Frontal cortex (tissue), 3 donors: ENCODE measurements at regions not wholly inside any gene's neighbourhood (a gene's known extent, or its start where the extent isn't known, plus 50 kb on each side); places are given as distances from the start of the nearest gene placed in this dataset.
"Not testable (repeated sequence)": the region's sequence is repeated elsewhere in the genome, so short reads cannot be mapped to it uniquely, and the experiment has no call there.

Source experiments
- DNase-seq, 2 donors: peaks; one replicate each; pipeline ENCODE4 v3.0.0; 2012; ENCODE audit warnings: low spot score in 2 of 2
- FAIRE-seq: peaks from 2 replicates; lab custom pipeline; 2012; peaks lifted over from hg19 to GRCh38; lab: Jason Lieb, UNC
- donor health status: control.
- donor health status: control.
- donor health status: control.

DNA sequence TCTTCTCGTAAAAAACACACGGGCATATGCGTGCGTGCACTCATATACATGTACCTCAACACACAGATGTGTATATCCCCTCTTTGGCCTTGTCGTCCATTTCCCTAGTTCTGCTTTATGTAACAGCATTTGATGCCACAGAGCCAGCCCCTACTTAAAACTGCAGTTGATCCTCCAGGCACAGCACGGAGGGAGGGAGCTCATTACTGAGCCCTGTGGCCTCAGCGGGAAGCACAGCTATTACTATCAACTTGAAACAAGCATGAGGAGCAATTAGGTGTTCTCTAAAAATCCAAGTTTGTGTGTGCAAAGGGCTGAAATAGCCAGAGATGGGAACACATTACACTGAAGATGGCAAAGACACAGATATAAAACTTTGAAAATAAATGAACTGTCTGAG is 580.9 kb downstream of the GLRX3 start:
- FAIRE-seq, result no peak
- no peak for DNase-seq

GRCh38 chr10:130718744-130719447 is 582.7 kb downstream of the GLRX3 start:
- FAIRE-seq, DNase-seq: not testable (repeated sequence)

- FAIRE-seq, result no peak
- DNase-seq, result no peak
Measured at GRCh38 chr10:130719448-130719752, 583.2 kb downstream of the GLRX3 start.

- DNase-seq (no peak), FAIRE-seq (no peak)
Measured at GRCh38 chr10:130720235-130720634, 584.0 kb downstream of the GLRX3 start.

DNA sequence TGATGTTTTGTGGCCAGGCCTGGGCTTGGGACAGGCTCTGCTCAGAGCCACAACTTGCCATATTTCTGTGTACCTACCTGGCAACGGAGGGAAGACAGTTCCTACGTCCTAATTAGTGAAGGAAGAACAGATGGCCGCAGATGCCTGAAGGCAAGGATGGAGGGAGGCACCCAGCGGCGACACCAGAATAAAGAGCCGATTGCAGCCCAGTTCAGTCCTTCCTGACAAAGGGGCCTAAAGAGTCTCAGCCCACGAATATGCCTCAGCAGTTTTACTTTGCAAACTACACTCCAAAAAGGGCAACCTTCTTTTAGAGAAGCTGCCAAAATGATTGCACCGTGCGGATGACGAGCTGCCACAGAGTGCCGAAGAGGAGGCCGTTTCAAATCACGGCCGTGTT is 585.8 kb downstream of the GLRX3 start:
- no peak for DNase-seq

DNA sequence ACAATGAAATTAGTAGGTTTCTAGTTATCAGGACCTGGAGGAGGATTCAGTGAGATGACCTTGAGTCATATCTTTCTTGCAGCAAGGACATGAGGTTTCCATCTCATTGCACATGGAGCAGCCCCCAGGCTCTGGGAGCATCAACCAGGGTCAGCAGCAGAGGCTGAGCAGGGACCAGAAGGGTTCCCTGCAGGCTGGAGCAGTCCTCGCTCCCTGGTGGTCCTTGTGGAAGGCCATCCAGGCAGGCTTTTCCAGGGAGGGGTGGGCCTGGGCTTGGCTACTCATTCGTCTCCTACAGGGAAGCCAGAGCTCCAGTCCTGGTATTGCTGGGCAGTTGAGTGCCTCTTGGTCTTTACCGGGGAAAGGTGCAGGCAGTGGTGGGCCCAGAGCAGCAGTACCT is 587.5 kb downstream of the GLRX3 start:
- no peak for FAIRE-seq
- no peak for DNase-seq

More for the DNA sequence above, 585.8 kb downstream of the GLRX3 start:
- no peak for FAIRE-seq

DNA sequence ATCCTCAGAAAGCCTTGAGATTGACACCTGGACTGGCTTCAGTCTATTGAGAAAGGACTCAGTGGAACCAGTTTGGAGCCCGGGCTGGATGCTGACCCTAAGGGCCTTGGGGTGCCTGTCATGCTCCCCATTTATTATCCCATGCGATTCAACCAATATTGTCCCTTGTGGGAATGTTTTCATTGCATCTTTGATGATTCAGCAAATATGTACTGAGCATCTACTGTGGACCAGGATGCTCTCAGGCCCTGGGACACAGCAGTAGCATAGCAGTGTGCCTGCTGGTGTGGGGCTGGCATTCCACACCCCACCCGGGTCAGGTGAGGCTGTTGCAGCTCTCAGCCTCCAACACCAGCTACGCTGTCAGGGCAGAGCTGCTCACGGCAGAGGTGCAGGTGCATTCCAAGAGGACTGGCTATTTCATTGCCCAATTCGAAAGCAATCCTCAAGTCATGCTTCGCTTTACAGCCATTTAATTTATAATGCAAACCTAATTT is 586.0 kb downstream of the TCERG1L start:
- FAIRE-seq (no peak), DNase-seq (no peak)

DNA sequence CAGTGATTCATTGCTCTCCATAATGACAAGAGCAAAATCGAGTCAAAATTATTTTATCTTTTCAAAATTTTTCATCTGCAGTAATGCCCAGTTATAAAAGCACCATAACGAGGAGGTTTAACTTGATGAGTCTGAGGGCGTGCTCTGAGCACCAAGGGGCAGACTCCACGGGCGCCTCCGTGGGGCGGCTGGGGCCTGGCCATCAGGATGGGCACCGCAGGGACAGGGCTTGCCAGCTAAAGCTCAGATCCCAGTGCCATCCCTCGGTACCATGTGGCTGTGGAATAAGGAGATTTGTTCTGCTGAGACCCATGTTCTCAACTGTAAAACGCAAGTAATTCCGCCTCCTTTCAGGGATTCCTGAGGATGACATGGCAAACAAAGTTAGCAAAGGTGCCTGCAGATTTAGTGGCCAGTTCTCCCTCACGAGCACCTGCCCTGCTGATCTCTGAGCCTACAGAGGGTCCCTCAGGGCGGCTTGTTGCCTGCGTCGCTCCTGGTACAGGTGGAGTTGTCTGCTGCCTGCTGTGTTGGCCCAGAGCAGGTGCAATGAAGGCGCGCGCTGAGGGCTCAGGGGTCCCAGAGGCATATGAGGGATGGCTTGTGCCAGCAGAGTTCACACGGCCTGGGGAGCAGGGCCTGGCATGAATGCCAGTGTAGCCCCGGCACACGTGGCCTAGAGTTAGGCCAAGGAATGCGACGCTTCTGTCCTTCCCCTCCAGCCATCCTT is 584.4 kb downstream of the TCERG1L start:
- FAIRE-seq, result no peak
- no peak for DNase-seq

DNA sequence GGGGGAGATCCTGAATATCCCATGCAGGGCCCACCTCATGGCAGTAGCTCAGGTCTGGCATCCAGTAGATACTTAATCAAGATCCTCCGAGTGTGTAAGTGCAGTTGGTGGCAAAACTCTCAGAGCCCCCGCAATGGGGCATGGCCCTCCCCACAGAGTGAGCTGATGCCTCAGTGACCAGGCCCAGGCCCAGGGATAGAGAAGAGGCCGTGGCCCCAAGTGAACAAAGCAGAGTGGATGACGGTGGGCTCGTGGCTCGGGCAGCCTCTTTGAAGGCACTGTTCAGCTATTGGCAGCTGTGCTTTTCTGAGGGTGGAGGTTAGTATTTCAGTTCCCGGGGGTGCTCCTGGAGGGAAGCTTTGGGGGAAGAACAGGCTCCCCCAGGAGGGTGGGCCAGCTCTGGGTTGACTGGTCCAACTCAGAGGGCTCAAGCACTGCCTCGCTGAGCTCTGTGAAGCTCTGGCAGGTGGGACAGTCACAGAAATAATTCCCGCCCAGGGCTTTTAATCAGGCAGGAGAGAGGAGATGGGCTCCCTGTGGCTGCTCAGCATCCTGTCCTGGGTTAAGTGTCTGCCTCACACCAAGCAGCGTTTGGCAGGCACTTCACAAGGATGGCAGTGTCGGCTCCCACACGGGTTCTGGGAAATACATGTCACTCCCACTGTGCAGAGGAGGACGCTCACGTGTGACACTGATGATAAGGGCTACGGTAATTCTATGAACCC is 583.6 kb downstream of the TCERG1L start:
- FAIRE-seq (no peak), DNase-seq (no peak)

- FAIRE-seq (no peak), DNase-seq (no peak)
Measured at GRCh38 chr10:130728531-130729215, 582.8 kb downstream of the TCERG1L start.

DNA sequence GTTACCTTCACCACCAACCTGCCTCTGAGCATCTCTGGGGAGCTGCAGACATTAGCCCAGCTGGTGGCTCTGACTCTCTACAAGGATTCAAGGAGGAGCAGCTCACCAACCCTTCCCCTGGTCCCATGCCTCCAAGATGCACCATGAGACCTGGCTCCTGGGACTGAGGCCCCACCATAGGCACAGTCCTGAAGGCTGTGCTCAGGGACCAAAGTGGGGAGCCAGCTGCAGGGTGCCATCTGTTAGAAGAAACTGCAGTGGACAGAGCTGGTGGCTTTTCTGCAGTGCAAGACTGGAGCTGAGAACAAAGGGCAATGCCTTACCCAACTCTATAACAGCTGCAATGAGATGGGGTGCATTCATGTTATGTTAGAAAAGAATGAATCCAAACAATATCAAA is 581.6 kb downstream of the TCERG1L start:
- FAIRE-seq (no peak), DNase-seq (no peak)

GRCh38 chr10:130737186-130737585 is 574.3 kb downstream of the TCERG1L start:
- no peak for FAIRE-seq
- no peak for DNase-seq

- DNase-seq, result no peak
- FAIRE-seq, result no peak
Measured at GRCh38 chr10:130737621-130738020, 573.9 kb downstream of the TCERG1L start.

DNA sequence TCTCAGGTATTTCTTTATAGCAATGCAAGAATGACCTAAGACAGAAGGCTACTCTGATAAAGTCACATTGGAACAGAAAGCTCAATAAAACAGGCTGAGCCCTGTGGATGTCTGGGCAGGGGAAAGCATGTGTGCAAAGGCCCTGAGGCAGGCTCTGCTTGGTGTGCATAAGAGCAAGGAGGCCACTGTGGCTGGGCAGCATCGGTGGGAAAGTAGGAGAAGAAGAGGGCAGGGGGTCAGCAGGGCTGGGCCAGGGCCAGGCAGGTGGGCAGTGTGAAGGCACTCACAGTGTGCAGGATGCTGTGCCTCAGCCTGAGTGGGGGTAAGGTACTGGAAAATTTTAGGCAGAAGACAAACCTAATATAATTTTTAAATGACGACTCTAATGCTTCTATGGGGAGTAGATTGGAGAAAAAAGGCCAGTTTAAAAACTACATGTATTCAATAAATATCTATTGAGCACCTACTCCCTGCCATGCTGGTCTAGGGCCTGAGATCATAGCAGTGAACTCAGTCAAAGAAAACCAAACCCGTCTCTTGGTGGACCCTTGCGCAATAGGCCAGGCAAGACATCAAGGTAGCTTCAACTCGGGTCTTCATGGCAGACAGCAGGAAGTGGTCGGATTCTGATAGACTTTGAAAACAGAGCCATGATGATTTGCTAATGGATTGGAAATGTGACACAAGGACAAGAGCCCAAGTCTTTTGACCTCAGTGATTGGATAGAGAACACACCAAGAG is 572.3 kb downstream of the TCERG1L start:
- no peak for FAIRE-seq
- DNase-seq, result no peak

DNA sequence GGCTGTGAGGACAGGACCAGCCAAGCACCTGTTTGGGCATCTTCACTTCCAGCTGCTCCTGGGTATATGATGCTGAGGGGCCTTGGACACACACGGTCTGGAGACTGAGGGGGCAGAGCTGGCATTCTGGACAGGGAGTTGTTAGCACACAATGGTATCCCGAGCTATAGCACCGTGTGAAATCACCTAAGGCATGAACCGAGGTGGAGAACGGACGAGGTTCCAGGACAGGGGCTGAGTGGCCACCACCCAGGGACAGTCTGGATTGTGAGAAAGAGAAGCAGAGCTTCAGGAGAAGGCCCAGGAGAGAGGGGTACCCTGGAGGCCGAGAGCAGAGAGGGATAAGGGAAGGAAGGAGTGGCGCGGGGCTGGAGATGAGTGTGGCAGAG is 571.8 kb downstream of the TCERG1L start:
- no peak for FAIRE-seq
- DNase-seq, result no peak

DNA sequence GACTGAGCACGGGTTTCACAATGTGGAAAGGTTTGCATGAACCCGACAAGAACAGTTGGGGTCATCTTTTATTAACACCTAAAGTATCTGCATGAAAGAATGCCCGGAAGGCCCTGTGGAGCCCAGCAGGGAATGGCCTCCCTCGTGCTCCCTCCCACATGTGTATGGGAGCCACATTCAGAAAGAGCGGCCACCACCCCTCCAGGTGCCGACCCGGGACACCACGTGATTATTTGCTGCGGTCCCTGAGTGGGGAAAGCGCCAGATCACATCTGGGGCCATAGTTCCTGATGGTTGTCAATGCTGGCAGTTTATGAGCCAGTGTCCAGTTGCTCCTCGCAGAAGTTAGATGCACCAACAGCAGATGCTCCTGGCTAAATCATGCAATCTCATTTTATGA is 571.4 kb downstream of the TCERG1L start:
- FAIRE-seq, result no peak
- no peak for DNase-seq

- FAIRE-seq (no peak), DNase-seq (peak in 1 of 2 donors; percentile 39)
Measured at GRCh38 chr10:130740915-130741750, 570.4 kb downstream of the TCERG1L start.

DNA sequence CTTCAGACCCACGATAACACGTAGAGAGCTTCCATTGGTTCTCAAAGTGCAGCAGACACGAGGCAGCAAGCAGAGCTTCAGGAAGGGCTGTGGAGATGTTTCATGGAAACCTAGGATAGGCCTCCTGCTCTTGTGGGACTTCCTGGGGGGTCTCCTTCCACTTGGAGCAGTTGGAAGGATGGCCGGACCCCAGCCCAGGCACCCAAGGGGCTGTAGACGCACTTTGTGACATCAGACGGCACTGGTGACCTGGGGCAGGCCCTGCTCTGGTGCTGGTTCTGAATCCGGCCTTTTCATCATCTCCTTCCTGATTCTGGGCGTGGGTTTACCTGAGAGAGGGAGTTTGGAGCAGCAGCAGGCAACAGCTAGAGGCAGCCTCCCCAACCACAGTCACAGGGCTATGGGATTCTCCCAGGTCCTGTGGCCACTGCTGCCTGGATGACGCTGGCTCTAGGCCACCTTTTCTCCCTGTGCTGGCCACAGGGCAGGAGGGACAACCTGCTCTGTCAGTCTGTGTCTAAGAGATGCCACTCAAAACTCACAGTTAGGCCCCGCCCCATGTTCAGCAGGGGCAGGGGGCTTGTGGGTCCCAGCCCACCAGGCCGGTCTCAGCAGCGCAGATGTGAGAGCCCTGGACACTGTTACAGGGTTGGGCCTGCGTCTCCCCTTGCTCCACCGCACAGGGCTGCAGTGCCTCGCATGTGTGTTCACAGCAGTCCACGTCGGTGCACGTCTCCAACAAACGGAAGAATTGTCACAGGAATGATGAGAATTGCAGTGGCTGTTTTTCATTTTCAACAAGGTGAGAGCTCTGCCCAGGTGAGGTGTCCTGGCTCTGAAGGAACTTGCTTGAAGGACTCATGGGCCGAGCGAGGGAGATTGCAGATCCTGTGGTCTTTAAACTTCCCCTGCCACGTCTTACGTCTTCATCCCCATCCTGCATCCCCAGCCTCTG is 569.3 kb downstream of the TCERG1L start:
- DNase-seq (no peak), FAIRE-seq (no peak)
